Tibial artery (tissue), 4 donors: ENCODE measurements at regions not wholly inside any gene's neighbourhood (a gene's known extent, or its start where the extent isn't known, plus 50 kb on each side); places are given as distances from the start of the nearest gene placed in this dataset.

Source experiments
- DNase-seq, 2 donors: peaks; one replicate each; pipeline ENCODE4 v3.0.0-alpha.2; 2019
- H3K27ac ChIP-seq, 2 donors: fragments of 200-600 bp; sonication (generic) in 1 of 2; 1 replicate in 1 of 2; 2 replicates in 1 of 2; pipeline ENCODE4 v1.5.1; 2018 to 2019; ENCODE audit warnings: mild to moderate bottlenecking in 1 of 2
- H3K27me3 ChIP-seq, 2 donors: fragments of 200-600 bp; sonication (generic) in 1 of 2; one replicate each; pipeline versions ENCODE4 v1.5.1 to v1.6.0; 2016 to 2019
- H3K36me3 ChIP-seq, 3 donors: fragments of 200-600 bp; sonication (generic) in 2 of 3; one replicate each; pipeline ENCODE4 v1.5.1; 2016 to 2019; ENCODE audit warnings: mild to moderate bottlenecking in 2 of 3
- H3K4me1 ChIP-seq, 4 donors: fragments of 200-600 bp; sonication (generic) in 2 of 4; 1 replicate in 3 of 4; 2 replicates in 1 of 4; pipeline ENCODE4 v1.5.1; 2016 to 2019
- H3K4me3 ChIP-seq, 2 donors: fragments of 200-600 bp; sonication (generic) in 1 of 2; 1 replicate in 1 of 2; 2 replicates in 1 of 2; pipeline ENCODE4 v1.5.1; 2018 to 2019; ENCODE audit warnings: mild to moderate bottlenecking in 2 of 2
- H3K9me3 ChIP-seq, 3 donors: fragments of 200-600 bp; sonication (generic) in 1 of 3; one replicate each; pipeline ENCODE4 v1.5.1; 2016 to 2019
- CTCF ChIP-seq, 2 experiments: fragments of 200-600 bp in 1 of 2; fragments of 450-650 bp in 1 of 2; IDR thresholded peaks; one replicate each; pipeline ENCODE4 v1.5.1; 2017 to 2019; ENCODE audit warnings: antibody characterized with exemption in 2 of 2, mild to moderate bottlenecking in 1 of 2, moderate library complexity in 1 of 2
- intact Hi-C: fragments of 100-400 bp; cut with DNase I; formaldehyde crosslinking; loops from one replicate; pipeline ENCODE4 v1.15.0; 2023; ENCODE audit warnings: low total_unique reads

GRCh38 chr14:44873536-44873935 lies 88.2 kb downstream of the KLHL28 start:
- peaks cover 0 to 3% of the 10 kb centered on the region in 2 donors for H3K27me3 ChIP-seq
- peaks cover 0 to 9% (median 0%) of the 10 kb centered on the region in 3 donors for H3K9me3 ChIP-seq
- no peak for DNase-seq
- H3K27ac ChIP-seq, result no peak overlapping the region
- no peak overlapping the region for H3K4me3 ChIP-seq
- no peaks in the 10 kb centered on the region for H3K4me1 ChIP-seq
- intact Hi-C loops, result no loop called here
- H3K36me3 ChIP-seq, result no peaks in the 10 kb centered on the region
- no peak for TF ChIP-seq CTCF (IDR thresholded peaks at IDR 0.05)

DNA sequence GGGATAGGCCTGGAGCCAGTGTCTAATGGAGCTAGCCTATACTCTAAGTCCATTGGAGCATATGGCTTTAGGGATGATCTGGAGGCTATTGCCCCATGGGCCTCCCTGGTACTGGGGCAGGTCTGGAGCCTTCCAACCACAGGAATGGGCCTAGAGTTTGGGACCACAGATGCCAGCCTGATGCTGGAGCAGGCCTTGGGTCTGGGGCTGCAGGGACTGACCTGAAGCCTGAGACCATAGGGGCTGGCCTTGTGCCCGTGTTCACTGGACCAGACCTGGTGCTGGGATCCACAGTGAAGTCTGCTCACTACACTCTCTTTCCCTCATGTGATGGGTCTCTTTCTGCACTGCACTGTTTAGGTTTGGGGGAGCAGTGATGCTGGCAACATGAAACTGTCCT lies 95.0 kb downstream of the KLHL28 start:
- DNase-seq, result no peak
- H3K27me3 ChIP-seq, result no peaks in the 10 kb centered on the region
- no peak overlapping the region for H3K27ac ChIP-seq
- peaks cover 0 to 9% (median 2%) of the 10 kb centered on the region in 3 donors for H3K9me3 ChIP-seq
- H3K36me3 ChIP-seq, result no peaks in the 10 kb centered on the region
- no peaks in the 10 kb centered on the region for H3K4me1 ChIP-seq
- intact Hi-C loops, result no loop called here
- TF ChIP-seq CTCF (IDR thresholded peaks at IDR 0.05), result no peak
- no peak overlapping the region for H3K4me3 ChIP-seq

GRCh38 chr14:44866322-44866721 lies 95.4 kb downstream of the KLHL28 start:
- Histone ChIP-seq H3K4me3 (no peak overlapping the region), H3K4me1 (no peaks in the 10 kb centered on the region), H3K27me3 (no peaks in the 10 kb centered on the region), H3K27ac (no peak overlapping the region), H3K36me3 (no peaks in the 10 kb centered on the region), H3K9me3 (peaks cover 0 to 6% (median 2%) of the 10 kb centered on the region in 3 donors)
- intact Hi-C loops, result no loop called here
- no peak for DNase-seq
- no peak for TF ChIP-seq CTCF (IDR thresholded peaks at IDR 0.05)

DNA sequence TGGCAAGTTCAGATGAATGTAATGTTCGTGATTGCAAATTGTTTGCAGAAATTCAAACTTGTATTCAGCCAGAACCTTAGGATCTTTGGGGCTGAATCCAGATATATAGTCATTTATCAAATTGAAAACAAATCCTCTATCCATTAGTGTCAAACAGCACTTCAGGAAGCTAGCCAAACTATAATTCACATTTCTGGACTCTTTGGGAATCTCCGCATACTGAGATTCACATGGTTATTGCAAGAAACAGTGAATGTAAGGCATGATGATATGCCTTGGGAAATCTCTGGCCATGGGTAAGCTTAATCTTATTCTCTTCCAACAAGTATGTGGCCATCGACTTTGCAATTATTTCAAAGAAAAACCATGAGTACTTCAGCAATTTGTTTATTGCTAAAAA lies 98.5 kb downstream of the KLHL28 start:
- Histone ChIP-seq H3K27ac (no peak overlapping the region), H3K27me3 (no peaks in the 10 kb centered on the region), H3K36me3 (no peaks in the 10 kb centered on the region), H3K9me3 (peaks cover 0 to 2% (median under 1%) of the 10 kb centered on the region in 3 donors), H3K4me1 (no peaks in the 10 kb centered on the region), H3K4me3 (no peak overlapping the region)
- no peak for TF ChIP-seq CTCF (IDR thresholded peaks at IDR 0.05)
- no peak for DNase-seq
- intact Hi-C loops, result no loop called here

GRCh38 chr14:44854114-44854513 lies 107.6 kb downstream of the KLHL28 start:
- Histone ChIP-seq H3K36me3 (no peaks in the 10 kb centered on the region), H3K4me3 (no peak overlapping the region), H3K4me1 (no peaks in the 10 kb centered on the region), H3K27ac (no peak overlapping the region), H3K9me3 (peaks cover 0 to 13% (median 0%) of the 10 kb centered on the region in 3 donors), H3K27me3 (peaks cover 0 to 4% of the 10 kb centered on the region in 2 donors)
- no peak for TF ChIP-seq CTCF (IDR thresholded peaks at IDR 0.05)
- intact Hi-C loops, result no loop called here
- no peak for DNase-seq
